ENCODE measurements at regions not wholly inside any gene's neighbourhood (a gene's known extent, or its start where the extent isn't known, plus 50 kb on each side); places are given as distances from the start of the nearest gene placed in this dataset.
"Not testable (repeated sequence)": the region's sequence is repeated elsewhere in the genome, so short reads cannot be mapped to it uniquely, and the experiment has no call there.

DNA sequence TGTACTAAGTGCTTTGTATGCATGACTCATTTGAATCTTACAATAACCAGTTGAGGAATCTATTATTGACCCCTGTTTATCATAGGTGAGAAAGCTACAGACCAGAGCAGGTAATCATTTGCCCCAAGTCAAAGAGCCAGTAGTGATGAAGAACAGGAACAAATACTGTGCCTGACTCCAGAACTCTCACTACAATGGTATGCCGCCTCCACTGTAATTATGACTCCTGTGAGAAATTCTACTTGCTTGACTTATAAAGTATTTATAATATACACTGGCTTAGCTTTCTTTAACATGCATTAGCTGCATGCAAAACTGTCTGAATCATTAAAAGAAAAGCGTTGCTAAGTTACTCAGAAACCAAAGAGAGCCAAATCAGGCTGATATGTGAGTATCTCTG lies 92.6 kb downstream of the ZNF281 start:
- no peak for ATAC-seq
- DNase-seq = no peak

DNA sequence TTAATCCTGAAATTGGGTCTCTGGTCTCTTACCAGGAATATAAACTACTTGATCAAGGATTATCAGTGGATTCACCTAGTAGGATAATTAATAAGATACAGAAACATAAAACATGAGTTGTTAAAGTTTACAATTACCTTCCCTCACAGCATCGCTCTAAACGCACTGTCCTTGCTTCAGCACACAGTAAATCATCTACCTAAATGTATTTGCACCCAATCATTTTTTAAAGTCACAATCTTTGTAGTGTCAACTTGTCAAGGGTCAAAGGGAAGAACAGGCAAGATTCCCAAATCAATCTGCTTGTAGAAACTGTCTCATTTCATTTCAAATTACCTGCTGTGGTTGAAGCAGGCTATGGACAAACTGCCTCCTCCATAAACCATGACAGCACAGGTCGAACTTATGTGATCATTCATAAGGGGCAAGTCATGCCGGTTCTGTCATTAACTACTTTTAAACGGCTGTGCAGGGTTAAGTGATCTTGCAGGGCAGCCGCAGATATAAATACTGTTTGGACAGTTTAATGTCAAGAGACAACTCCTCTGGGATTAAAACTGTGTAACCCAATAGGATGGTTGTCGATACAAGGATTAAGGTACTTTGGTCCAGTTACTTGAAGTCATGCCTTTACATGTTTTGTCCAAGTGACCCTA lies 93.6 kb downstream of the ZNF281 start:
- ATAC-seq (no peak), DNase-seq (no peak)

GRCh38 chr1:200314085-200314750 lies 95.6 kb downstream of the ZNF281 start:
- DNase-seq (no peak), ATAC-seq (no peak)

DNA sequence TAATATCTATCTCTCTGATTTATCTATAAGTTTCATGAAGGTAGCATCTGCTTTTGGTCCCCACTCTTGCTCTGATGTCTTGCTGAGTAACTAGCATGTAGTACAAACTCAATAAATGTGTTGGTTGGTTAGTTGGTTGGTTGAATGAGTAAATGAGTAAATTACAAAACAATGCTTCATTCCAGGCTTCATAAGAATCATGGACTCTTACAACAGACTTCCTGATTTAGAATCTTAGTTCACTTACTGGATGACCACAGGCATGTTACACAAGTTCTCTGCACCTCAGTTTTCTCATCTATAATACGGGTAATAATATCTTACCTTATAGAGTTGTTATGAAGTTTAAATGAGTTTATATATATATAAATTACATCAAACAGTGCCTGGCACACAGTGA lies 98.6 kb downstream of the ZNF281 start:
- DNase-seq (no peak), ATAC-seq (no peak)

- no peak for DNase-seq
- no peak for ATAC-seq
Measured at GRCh38 chr1:200310824-200311223, 99.0 kb downstream of the ZNF281 start.

DNA sequence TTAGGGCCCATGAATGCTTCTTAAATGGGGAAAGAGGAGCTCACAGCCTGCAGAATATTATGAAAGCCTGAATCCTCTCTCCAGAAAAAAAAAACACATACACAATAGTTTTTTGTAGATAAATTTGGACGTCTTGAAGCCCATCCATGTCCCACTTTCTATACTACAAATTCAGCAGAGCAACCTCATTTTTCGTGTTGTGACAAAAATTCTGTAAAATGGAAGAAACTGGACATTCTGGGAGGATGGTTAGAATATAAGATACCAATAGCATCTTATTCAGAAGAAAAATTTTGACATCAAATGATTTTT lies 102.1 kb downstream of the ZNF281 start:
- ATAC-seq (no peak), DNase-seq (no peak)

GRCh38 chr1:200306944-200307754 lies 102.7 kb downstream of the ZNF281 start:
- ATAC-seq = peak; percentile 31
- DNase-seq = peak; percentile 10

- ATAC-seq = no peak
- DNase-seq = no peak
Measured at GRCh38 chr1:200305806-200306205, 104.0 kb downstream of the ZNF281 start.

DNA sequence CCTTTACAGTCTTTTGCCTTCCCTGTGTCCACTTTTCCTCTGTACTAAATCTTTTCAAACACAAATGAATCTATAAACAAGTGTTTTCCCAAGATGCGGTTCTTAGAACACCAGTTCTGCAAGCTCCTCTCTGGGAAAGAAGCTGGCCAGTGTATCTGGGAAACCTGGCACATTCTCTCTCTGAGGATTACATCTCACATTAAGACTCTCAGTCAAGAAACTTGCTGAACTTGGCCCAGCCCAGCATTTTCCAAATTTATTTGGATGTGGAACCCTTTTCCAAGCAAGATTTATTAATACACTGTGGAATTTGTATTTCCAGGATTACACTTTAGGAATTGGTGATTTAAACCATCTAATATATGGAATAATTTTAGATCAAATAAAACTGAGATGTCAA lies 105.7 kb downstream of the ZNF281 start:
- DNase-seq (no peak), ATAC-seq (no peak)

DNA sequence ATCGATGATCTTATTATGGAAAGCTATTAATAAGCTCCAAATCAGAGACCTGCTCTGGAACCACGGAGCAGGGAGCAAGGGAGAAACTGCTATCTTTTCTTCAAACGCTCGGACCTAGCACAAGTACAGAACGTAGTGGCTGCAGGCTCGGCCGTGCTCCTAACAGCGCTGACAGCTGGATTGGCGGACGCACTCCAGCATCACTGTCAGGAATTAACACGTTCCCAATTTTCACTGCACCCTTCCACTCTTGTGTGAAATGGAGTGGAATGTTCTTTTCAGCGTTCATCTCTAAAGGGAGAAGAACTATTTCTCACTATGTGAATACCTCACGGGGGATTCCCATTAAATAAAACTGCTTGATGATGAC lies 106.9 kb downstream of the ZNF281 start:
- ATAC-seq (no peak), DNase-seq (no peak)

- ATAC-seq (peak; percentile 82), DNase-seq (peak; percentile 65)
Measured at GRCh38 chr1:200302192-200302920, 107.5 kb downstream of the ZNF281 start.

DNA sequence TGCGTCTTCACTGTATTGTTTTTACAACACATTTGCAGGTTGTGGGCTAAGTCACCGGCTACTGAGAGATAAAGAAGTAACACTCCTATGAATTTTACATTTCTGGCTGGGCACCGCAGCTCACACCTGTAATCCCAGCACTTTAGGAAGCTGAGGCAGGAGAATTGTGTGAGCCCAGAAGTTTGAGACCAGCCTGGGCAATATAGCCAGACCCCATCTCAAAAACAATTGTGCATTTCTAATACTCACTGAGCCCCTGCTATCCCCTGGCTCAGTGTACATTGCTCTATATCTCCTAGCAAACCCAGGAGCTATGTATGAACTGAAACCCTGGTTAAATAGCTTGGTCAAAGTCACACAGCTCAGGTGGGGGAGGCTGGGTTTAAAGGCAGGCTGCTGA lies 108.7 kb downstream of the ZNF281 start:
- ATAC-seq (no peak), DNase-seq (no peak)

DNA sequence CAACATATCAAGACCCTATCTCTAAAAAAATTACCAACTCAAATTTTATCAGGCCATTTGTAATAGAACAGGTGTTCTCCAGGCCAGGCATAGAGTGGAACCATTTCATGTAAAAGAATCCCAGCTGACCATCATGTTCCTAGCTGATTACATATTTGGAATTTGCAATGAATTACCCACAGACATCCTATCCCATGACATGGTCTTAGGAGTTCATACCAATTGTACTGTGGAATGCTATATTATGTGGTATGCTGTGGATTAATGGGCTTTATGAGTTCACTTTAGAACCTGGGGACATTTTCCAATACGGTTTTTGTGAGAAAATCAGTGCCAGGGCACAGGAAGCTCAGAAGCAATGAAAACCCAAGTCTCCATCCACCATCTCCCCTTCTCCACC lies 110.3 kb downstream of the ZNF281 start:
- ATAC-seq = no peak
- DNase-seq = no peak

DNA sequence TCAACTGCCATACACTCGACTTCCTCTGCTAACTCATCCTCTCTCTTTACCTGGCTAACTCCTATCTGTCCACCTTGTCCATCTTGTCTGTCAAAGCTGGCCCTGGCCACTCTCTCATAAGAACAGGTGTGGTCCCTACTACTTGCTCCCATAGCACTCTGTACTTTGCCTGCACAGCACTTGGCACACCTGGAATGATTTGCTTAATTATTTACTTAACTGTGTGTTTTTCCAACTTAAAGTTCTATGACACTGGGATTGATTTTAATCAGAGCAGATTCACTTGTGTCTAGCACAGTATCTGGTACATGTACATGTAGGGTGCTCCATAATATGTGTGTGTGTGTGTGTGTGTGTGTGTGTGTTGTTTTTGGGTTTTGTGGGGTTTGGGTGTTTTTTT lies 111.6 kb downstream of the ZNF281 start:
- DNase-seq = no peak
- ATAC-seq = no peak

DNA sequence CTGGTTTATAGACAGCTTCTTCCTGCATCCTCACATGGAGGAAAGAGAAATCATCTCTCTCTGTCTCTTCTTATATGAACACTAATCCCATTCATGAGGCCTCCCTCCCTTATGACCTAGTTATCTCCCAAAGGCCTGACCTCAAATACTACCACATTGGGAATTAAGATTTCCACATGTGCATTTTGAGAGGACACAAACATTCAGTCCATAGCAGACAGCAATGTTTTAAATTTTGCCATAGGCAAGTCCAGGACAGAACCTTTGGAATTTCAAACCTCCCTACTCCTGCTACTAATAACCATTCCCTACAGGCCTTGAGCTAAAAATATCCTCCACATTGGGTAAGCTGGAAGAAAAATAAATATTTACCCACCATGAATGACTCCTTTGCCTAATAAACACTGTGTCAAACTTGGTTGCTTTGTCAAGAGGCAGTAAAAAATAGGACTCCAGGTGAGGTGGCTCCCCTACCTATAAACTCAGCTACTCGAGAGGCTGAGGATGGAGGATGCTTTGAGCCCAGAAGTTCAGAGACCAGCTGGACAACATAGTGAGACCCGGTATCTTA lies 113.7 kb downstream of the ZNF281 start:
- DNase-seq (no peak), ATAC-seq (no peak)

DNA sequence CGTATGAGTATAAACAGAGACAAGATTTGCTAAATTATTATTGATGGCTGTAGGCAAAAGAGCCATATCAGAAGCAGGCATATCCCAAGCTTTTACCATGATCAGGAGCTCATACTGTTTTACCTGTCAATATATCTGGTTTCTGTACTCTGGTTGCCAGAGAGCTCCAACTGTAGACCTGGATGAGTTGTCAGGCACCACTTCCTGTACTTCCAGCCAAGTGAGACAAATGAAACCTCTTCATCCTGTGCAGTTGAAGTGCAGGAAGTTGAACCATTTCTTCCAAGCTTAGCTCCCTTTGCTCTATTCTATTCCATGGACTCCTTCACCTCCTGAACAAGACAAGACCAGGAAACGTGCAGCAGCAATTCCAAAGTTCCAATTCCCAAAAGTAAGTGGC lies 115.6 kb downstream of the ZNF281 start:
- no peak for DNase-seq
- ATAC-seq = no peak

DNA sequence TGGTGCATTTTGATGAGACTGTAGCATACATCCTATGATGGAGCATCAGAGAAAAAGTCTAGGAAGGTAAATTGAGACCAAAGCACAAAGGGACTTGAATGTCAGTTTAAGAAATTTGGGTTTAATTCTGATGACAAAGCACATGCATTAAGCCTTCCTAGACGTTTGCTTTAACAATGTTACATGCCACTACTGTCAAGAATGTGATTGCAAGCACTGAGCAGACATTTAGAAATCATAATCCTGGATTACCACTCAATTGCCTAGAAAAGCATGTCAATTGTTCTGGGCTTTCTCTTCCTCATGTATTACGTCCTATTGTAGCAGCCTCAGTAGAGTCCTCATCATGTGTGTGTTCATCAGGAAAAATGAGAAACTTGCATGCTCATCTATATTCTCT lies 117.1 kb downstream of the ZNF281 start:
- no peak for ATAC-seq
- DNase-seq = no peak

DNA sequence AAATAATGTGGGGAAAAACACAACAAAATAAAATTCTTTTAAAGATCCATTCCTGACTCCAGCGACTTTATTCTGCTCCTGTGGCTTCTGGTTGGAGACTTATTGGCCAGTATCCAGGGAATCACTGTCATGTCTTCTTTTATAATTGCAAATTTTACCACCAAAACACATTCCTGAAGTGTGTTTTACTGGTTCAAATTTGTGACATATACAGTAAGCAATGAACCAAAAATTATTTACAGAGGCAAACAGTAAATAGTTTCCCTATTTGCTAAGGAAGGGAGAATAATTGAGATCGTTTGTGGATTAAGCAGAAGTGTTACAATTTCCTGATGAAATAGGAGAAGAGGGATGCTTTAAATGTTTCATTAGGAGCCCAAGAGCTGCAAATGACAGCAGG lies 118.7 kb downstream of the ZNF281 start:
- DNase-seq = no peak
- no peak for ATAC-seq

GRCh38 chr1:200290010-200290685 lies 119.7 kb downstream of the ZNF281 start:
- no peak for DNase-seq
- no peak for ATAC-seq

GRCh38 chr1:200288226-200288625 lies 121.6 kb downstream of the ZNF281 start:
- ATAC-seq (no peak), DNase-seq (no peak)

GRCh38 chr1:200284236-200284635 lies 125.6 kb downstream of the ZNF281 start:
- not testable (repeated sequence) for DNase-seq, ATAC-seq

All from stimulated activated naive CD8-positive, alpha-beta T cell treated with anti-CD3 and anti-CD28 coated beads, Interleukin-15, Interleukin-2, amounts not matched to agents 100 U/mL and 50 U/mL, for 24 hours (primary cell).